Esophagus muscularis mucosa (tissue), 4 donors: ENCODE measurements at regions not wholly inside any gene's neighbourhood (a gene's known extent, or its start where the extent isn't known, plus 50 kb on each side); places are given as distances from the start of the nearest gene placed in this dataset.
"Not testable (repeated sequence)": the region's sequence is repeated elsewhere in the genome, so short reads cannot be mapped to it uniquely, and the experiment has no call there.

Source experiments
- DNase-seq: peaks from one replicate; pipeline ENCODE4 v3.0.0-alpha.2; 2017; ENCODE audit errors: extremely low spot score
- H3K27ac ChIP-seq, 4 donors: fragments of 200-600 bp; sonication (generic); replicated peaks in 1 of 4; 1 replicate in 3 of 4; 2 replicates in 1 of 4; pipeline ENCODE4 v1.5.1; 2016 to 2019; ENCODE audit warnings: mild to moderate bottlenecking in 1 of 4
- H3K27me3 ChIP-seq, 4 donors: fragments of 200-600 bp; sonication (generic); one replicate each; pipeline versions ENCODE4 v1.5.1 to v1.6.0; 2016 to 2019
- H3K36me3 ChIP-seq, 4 donors: fragments of 200-600 bp; sonication (generic); one replicate each; pipeline ENCODE4 v1.5.1; 2016 to 2019
- H3K4me1 ChIP-seq, 4 donors: fragments of 200-600 bp; sonication (generic); one replicate each; pipeline ENCODE4 v1.5.1; 2016 to 2019
- H3K4me3 ChIP-seq, 4 donors: fragments of 200-600 bp; sonication (generic); 1 replicate in 2 of 4; 2 replicates in 2 of 4; pipeline ENCODE4 v1.5.1; 2016 to 2019; ENCODE audit warnings: mild to moderate bottlenecking in 4 of 4, moderate library complexity in 1 of 4
- H3K9me3 ChIP-seq, 4 donors: fragments of 200-600 bp; sonication (generic); 1 replicate in 3 of 4; 2 replicates in 1 of 4; pipeline ENCODE4 v1.5.1; 2016 to 2019
- EP300 ChIP-seq: sonication (generic); formaldehyde crosslinking; IDR thresholded peaks from one replicate; pipeline ENCODE4 v1.6.1; 2017; ENCODE audit warnings: antibody characterized with exemption
- POLR2A ChIP-seq: fragments of 450-650 bp; IDR thresholded peaks from one replicate; pipeline ENCODE4 v1.6.1; 2017; ENCODE audit warnings: antibody characterized with exemption, moderate library complexity, mild to moderate bottlenecking, low read depth
- POLR2AphosphoS5 ChIP-seq, 2 donors: sonication (generic); formaldehyde crosslinking; IDR thresholded peaks; one replicate each; pipeline ENCODE4 v1.6.1; 2017; ENCODE audit warnings: antibody characterized with exemption in 2 of 2
- WGBS: methylation state at CpG from one replicate; pipeline ENCODE4 v1.1.5; 2018; 5-methylcytosine and 5-hydroxymethylcytosine counted together
- intact Hi-C: fragments of 100-400 bp; cut with DNase I; formaldehyde crosslinking; loops from one replicate; pipeline ENCODE4 v1.15.1; 2023
- TF ChIP-seq, protein P1 (sequence below), 3 experiments: fragments of 200-600 bp in 2 of 3; fragments of 450-650 bp in 1 of 3; sonication (generic) in 2 of 3; IDR thresholded peaks; one replicate each; pipeline ENCODE4 v1.5.1; 2017 to 2019; ENCODE audit warnings: antibody characterized with exemption in 3 of 3, mild to moderate bottlenecking in 2 of 3, moderate library complexity in 1 of 3

GRCh38 chr4:3945511-3946290, 179.5 kb downstream of the ADRA2C start:
- Histone ChIP-seq H3K9me3 (no peaks in the 10 kb centered on the region), H3K27me3 (peaks cover 0 to 18% (median 0%) of the 10 kb centered on the region in 4 donors), H3K4me3 (no peak overlapping the region), H3K36me3 (peaks cover 0 to 28% (median 12%) of the 10 kb centered on the region in 4 donors), H3K4me1 (peaks cover 0 to 4% (median 0%) of the 10 kb centered on the region in 4 donors), H3K27ac (no peak overlapping the region)
- no peak for TF ChIP-seq EP300
- TF ChIP-seq POLR2AphosphoS5 (IDR thresholded peaks at IDR 0.05) = no peak
- TF ChIP-seq, protein P1, sequence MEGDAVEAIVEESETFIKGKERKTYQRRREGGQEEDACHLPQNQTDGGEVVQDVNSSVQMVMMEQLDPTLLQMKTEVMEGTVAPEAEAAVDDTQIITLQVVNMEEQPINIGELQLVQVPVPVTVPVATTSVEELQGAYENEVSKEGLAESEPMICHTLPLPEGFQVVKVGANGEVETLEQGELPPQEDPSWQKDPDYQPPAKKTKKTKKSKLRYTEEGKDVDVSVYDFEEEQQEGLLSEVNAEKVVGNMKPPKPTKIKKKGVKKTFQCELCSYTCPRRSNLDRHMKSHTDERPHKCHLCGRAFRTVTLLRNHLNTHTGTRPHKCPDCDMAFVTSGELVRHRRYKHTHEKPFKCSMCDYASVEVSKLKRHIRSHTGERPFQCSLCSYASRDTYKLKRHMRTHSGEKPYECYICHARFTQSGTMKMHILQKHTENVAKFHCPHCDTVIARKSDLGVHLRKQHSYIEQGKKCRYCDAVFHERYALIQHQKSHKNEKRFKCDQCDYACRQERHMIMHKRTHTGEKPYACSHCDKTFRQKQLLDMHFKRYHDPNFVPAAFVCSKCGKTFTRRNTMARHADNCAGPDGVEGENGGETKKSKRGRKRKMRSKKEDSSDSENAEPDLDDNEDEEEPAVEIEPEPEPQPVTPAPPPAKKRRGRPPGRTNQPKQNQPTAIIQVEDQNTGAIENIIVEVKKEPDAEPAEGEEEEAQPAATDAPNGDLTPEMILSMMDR (IDR thresholded peaks at IDR 0.05) = no peak
- TF ChIP-seq POLR2A = no peak
- 88% methylated on average over 17 of the region's 22 CpGs for WGBS
- intact Hi-C loops = no loop called here
- DNase-seq = no peak

- Histone ChIP-seq H3K36me3 (peaks cover 0 to 32% (median 12%) of the 10 kb centered on the region in 4 donors), H3K27me3 (peaks cover 0 to 12% (median 0%) of the 10 kb centered on the region in 4 donors)
- H3K4me1 ChIP-seq, H3K4me3 ChIP-seq, intact Hi-C loops, DNase-seq, H3K27ac ChIP-seq, H3K9me3 ChIP-seq: not testable (repeated sequence)
- WGBS = 71% methylated on average over 2 of the region's 20 CpGs
Observed at GRCh38 chr4:3946553-3946952, 180.4 kb downstream of the ADRA2C start.

- H3K27ac ChIP-seq, DNase-seq, H3K4me1 ChIP-seq, H3K9me3 ChIP-seq, intact Hi-C loops, H3K4me3 ChIP-seq, H3K27me3 ChIP-seq: not testable (repeated sequence)
- 85% methylated on average over 12 of the region's 21 CpGs for WGBS
- H3K36me3 ChIP-seq = peaks cover 0 to 32% (median 12%) of the 10 kb centered on the region in 4 donors
Observed at GRCh38 chr4:3947761-3948160, 181.6 kb downstream of the ADRA2C start.

DNA sequence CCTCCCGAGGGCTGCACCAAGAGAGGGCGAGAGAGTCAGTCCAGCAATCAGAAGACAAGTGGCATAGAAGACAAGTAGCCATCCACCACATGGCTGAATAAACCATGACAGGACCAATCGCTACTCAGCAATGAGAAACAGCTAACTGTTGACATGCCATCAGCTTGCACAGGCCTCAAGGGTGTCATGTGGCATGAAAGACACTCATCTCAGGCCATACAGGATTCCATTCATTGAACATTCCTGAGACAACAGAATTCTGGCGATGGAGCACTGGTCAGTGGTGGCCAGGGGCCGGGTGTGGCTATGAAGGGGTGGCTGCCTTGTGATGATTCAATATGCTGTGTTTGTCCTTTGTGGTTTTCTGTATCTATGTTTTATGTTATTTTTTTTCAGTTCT, 182.0 kb downstream of the ADRA2C start:
- not testable (repeated sequence) for DNase-seq

GRCh38 chr4:3949916-3950315, 183.7 kb downstream of the ADRA2C start:
- H3K27ac ChIP-seq, H3K27me3 ChIP-seq, H3K9me3 ChIP-seq, H3K4me1 ChIP-seq, H3K4me3 ChIP-seq, intact Hi-C loops, DNase-seq: not testable (repeated sequence)
- WGBS = 67% methylated on average over 2 of the region's 5 CpGs
- peaks cover 0 to 32% (median 12%) of the 10 kb centered on the region in 4 donors for H3K36me3 ChIP-seq
- TF ChIP-seq, protein P1 (IDR thresholded peaks at IDR 0.05) = peak; percentile 13 to 44 (median 15)

More for the DNA sequence above, 182.0 kb downstream of the ADRA2C start:
- H3K9me3 ChIP-seq, H3K27ac ChIP-seq, H3K27me3 ChIP-seq, intact Hi-C loops, H3K4me1 ChIP-seq, H3K4me3 ChIP-seq: not testable (repeated sequence)
- 100% methylated on average over 4 of the region's 5 CpGs for WGBS
- peaks cover 0 to 32% (median 12%) of the 10 kb centered on the region in 4 donors for H3K36me3 ChIP-seq

DNA sequence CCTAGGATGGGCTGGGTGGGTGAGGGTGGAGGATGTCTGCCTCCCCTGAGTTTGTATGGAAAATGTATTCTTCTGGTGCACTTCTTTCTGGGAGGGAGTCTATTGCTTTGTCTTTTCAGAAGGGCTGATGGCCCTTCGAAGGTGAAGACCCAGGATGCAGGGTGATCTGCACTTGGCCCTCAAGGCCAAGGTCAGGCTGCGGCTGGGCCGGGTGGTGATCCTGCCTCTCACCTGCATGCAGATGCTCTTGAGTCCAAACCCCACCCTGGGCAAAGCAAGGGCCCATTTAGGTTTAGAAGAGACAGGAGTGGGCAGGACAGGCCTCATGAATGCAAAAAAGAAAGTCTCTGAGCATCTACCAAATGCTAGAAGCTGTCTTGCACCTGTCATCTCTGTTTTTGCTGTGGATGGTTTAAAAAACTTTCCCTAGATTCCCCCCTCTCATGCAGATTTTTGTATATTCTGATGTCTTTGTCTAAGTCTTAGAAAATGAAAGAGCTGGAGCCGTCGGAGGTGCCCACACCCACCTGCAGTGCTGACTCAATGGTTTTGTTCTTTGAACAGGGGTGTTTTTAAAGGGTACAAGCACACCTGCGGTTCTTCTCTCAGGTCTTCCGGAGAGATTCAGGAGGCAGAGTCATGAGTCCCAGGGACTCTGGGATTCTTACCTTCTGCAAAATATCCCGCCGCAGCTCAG, 186.4 kb downstream of the ADRA2C start:
- H3K4me3 ChIP-seq, intact Hi-C loops, H3K27me3 ChIP-seq, H3K9me3 ChIP-seq, DNase-seq, H3K27ac ChIP-seq: not testable (repeated sequence)
- peaks cover 0 to 11% (median 3%) of the 10 kb centered on the region in 4 donors for H3K36me3 ChIP-seq
- WGBS = 92% methylated on average over 6 of the region's 9 CpGs
- H3K4me1 ChIP-seq = peaks cover 3 to 15% (median 12%) of the 10 kb centered on the region in 4 donors

- H3K27me3 ChIP-seq, H3K4me3 ChIP-seq, H3K27ac ChIP-seq, DNase-seq, H3K9me3 ChIP-seq, intact Hi-C loops, H3K36me3 ChIP-seq: not testable (repeated sequence)
- H3K4me1 ChIP-seq = peaks cover 3 to 15% (median 12%) of the 10 kb centered on the region in 4 donors
- 76% methylated on average over 3 of the region's 4 CpGs for WGBS
Observed at GRCh38 chr4:3953140-3953489, 186.9 kb downstream of the ADRA2C start.
